ENCODE measurements at regions not wholly inside any gene's neighbourhood (a gene's known extent, or its start where the extent isn't known, plus 50 kb on each side); places are given as distances from the start of the nearest gene placed in this dataset.

- TF ChIP-seq ZNF462 (CRISPR knock-in tag; IDR thresholded peaks at IDR 0.05), result no peak
- TF ChIP-seq NANOG (IDR thresholded peaks at IDR 0.05; ENCODE audit: borderline replicate concordance), result no peak
- no peak for TF ChIP-seq STAT1 (IDR thresholded peaks at IDR 0.05; ENCODE audit: unreplicated experiment)
- TF ChIP-seq POLR2AphosphoS5 (IDR thresholded peaks at IDR 0.05; ENCODE audit: low read depth), result no peak
These were observed 275.0 kb upstream of the SLCO3A1 start (continued) for GRCh38 chr15:91578511-91578910.

GRCh38 chr15:91584895-91585294, 268.6 kb upstream of the SLCO3A1 start:
- Histone ChIP-seq H3K27me3 (ENCODE audit: insufficient read depth) (no peaks in the 10 kb centered on the region), H3K4me3 (no peak overlapping the region), H3K79me2 (replicated peaks; ENCODE audit: insufficient read depth) (no peaks in the 10 kb centered on the region), H3F3A (replicated peaks; ENCODE audit: low read depth) (no peaks in the 10 kb centered on the region), H3K36me3 (ENCODE audit: insufficient read depth) (no peaks in the 10 kb centered on the region), H3K9me2 (ENCODE audit: insufficient read depth) (no peaks in the 10 kb centered on the region), H3K4me2 (no peak overlapping the region), H2AFZ (no peak overlapping the region), H4K20me1 (replicated peaks; ENCODE audit: insufficient read depth) (no peaks in the 10 kb centered on the region), H3K27ac (ENCODE audit: low read depth) (no peak overlapping the region), H3K4me1 (ENCODE audit: insufficient read depth) (no peaks in the 10 kb centered on the region)
- no peaks in the 10 kb centered on the region; the same call in 1 of the 3 replicates for H3K9me3 Mint-ChIP-seq
- no peaks in the 10 kb centered on the region; the same call in 2 of the 3 replicates for H3K4me1 Mint-ChIP-seq
- no peak overlapping the region for H3K27ac Mint-ChIP-seq
- no peaks in the 10 kb centered on the region for H3K27me3 Mint-ChIP-seq (ENCODE audit: insufficient read depth, low read depth, poor library complexity)
- DNase-seq (ENCODE audit: low spot score) (no peak), ATAC-seq (no peak)
- no peak overlapping the region for H3K4me3 Mint-ChIP-seq
- H3K36me3 Mint-ChIP-seq (ENCODE audit: low read depth), result no peaks in the 10 kb centered on the region
- TF ChIP-seq REST (IDR thresholded peaks at IDR 0.05; ENCODE audit: unreplicated experiment) (no peak), CREB1 (CRISPR knock-in tag; IDR thresholded peaks at IDR 0.05; ENCODE audit: low read depth) (no peak), ZNF114 (CRISPR knock-in tag; IDR thresholded peaks at IDR 0.05) (no peak), STAT1 (IDR thresholded peaks at IDR 0.05; ENCODE audit: unreplicated experiment) (no peak), EZH2 (IDR thresholded peaks at IDR 0.05; ENCODE audit: low read depth, unreplicated experiment) (no peak), CTCF (conservative IDR thresholded peaks at IDR 0.05; ENCODE audit: low read depth in 2 of 2) (no peak), EZH2phosphoT487 (IDR thresholded peaks at IDR 0.05; ENCODE audit: unreplicated experiment) (no peak)
